Liver (tissue), 3 donors: ENCODE measurements at regions not wholly inside any gene's neighbourhood (a gene's known extent, or its start where the extent isn't known, plus 50 kb on each side); places are given as distances from the start of the nearest gene placed in this dataset.

Experiments
- CTCF ChIP-seq: fragments of 150-350 bp; IDR thresholded peaks from 2 replicates; pipeline ENCODE4 v1.5.1; 2017; ENCODE audit warnings: improper control_type of control experiment, low read depth, low read length; ENCODE audit not compliant: missing input control
- GABPA ChIP-seq, 2 donors: IDR thresholded peaks in 1 of 2; conservative IDR thresholded peaks in 1 of 2; 2 replicates each; pipeline ENCODE4 v1.6.1; 2016; ENCODE audit warnings: antibody characterized with exemption in 2 of 2, mild to moderate bottlenecking in 1 of 2, moderate library complexity in 1 of 2
- RAD21 ChIP-seq, 2 donors: IDR thresholded peaks; 2 replicates each; pipeline ENCODE4 v1.6.1; 2016; ENCODE audit warnings: antibody characterized with exemption in 2 of 2, mild to moderate bottlenecking in 2 of 2
- REST ChIP-seq: IDR thresholded peaks from 2 replicates; pipeline ENCODE4 v1.6.1; 2016; ENCODE audit warnings: antibody characterized with exemption, mild to moderate bottlenecking
- RXRA ChIP-seq, 2 donors: IDR thresholded peaks; 2 replicates each; pipeline ENCODE4 v1.6.1; 2017 to 2018; ENCODE audit warnings: antibody characterized with exemption in 2 of 2, mild to moderate bottlenecking in 1 of 2
- SP1 ChIP-seq: IDR thresholded peaks from 2 replicates; pipeline ENCODE4 v1.6.1; 2018; ENCODE audit warnings: antibody characterized with exemption, mild to moderate bottlenecking
- TAF1 ChIP-seq: conservative IDR thresholded peaks from 2 replicates; pipeline ENCODE4 v1.6.1; 2016; ENCODE audit warnings: antibody characterized with exemption, mild to moderate bottlenecking
- YY1 ChIP-seq: IDR thresholded peaks from 2 replicates; pipeline ENCODE4 v1.6.1; 2016; ENCODE audit warnings: antibody characterized with exemption, mild to moderate bottlenecking
- TF ChIP-seq, protein P1 (sequence below): IDR thresholded peaks from 2 replicates; pipeline ENCODE4 v1.6.1; 2016; ENCODE audit warnings: antibody characterized with exemption
- TF ChIP-seq, protein P2 (sequence below): IDR thresholded peaks from 2 replicates; pipeline ENCODE4 v1.6.1; 2016; ENCODE audit warnings: antibody characterized with exemption
- donor health status: healthy.
- donor health status: healthy.

GRCh38 chr22:49207008-49208003 lies 620.4 kb downstream of the BRD1 start:
- TF ChIP-seq CTCF (no peak), TAF1 (no peak), GABPA (IDR thresholded peaks at IDR 0.05 in 1 of 2, conservative IDR thresholded peaks at IDR 0.05 in 1 of 2) (no peak), REST (no peak), SP1 (no peak), RAD21 (IDR thresholded peaks at IDR 0.05) (no peak), YY1 (no peak), RXRA (IDR thresholded peaks at IDR 0.05) (no peak)
- TF ChIP-seq, protein P1, sequence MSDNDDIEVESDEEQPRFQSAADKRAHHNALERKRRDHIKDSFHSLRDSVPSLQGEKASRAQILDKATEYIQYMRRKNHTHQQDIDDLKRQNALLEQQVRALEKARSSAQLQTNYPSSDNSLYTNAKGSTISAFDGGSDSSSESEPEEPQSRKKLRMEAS: no peak
- TF ChIP-seq, protein P2, sequence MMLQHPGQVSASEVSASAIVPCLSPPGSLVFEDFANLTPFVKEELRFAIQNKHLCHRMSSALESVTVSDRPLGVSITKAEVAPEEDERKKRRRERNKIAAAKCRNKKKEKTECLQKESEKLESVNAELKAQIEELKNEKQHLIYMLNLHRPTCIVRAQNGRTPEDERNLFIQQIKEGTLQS: no peak
